GM23338 (cell line): ENCODE measurements at regions not wholly inside any gene's neighbourhood (a gene's known extent, or its start where the extent isn't known, plus 50 kb on each side); places are given as distances from the start of the nearest gene placed in this dataset.

Experiments used
- ATAC-seq: fragments of 200-7000 bp; cut with Tn5 transposase; 3 replicates; pipeline ENCODE4 v1.9.1; 2020
- DNase-seq: peaks from one replicate; pipeline ENCODE4 v3.0.0-alpha.2; 2015; ENCODE audit warnings: low spot score
- H2AFZ ChIP-seq: fragments of 200-600 bp; sonication (generic); 2 replicates; pipeline ENCODE4 v1.8.0; 2016; ENCODE audit warnings: antibody characterized with exemption, mild to moderate bottlenecking, moderate library complexity
- H3F3A ChIP-seq: fragments of 200-600 bp; sonication (generic); replicated peaks from 2 replicates; pipeline ENCODE4 v1.8.0; 2017; ENCODE audit warnings: antibody characterized with exemption, mixed run types, low read depth
- H3K27ac ChIP-seq: fragments of 200-600 bp; sonication (generic); 2 replicates; pipeline ENCODE4 v1.6.1; 2016; ENCODE audit warnings: low read depth
- H3K27me3 ChIP-seq: fragments of 200-600 bp; sonication (generic); 2 replicates; pipeline ENCODE4 v1.8.0; 2016; ENCODE audit warnings: mild to moderate bottlenecking, mixed run types, moderate library complexity; ENCODE audit not compliant: insufficient read depth
- H3K36me3 ChIP-seq: fragments of 200-600 bp; sonication (generic); 2 replicates; pipeline ENCODE4 v1.8.0; 2016; ENCODE audit warnings: mild to moderate bottlenecking; ENCODE audit not compliant: insufficient read depth
- H3K4me1 ChIP-seq: fragments of 200-600 bp; sonication (generic); 2 replicates; pipeline ENCODE4 v1.8.0; 2016; ENCODE audit warnings: mild to moderate bottlenecking, moderate library complexity; ENCODE audit not compliant: insufficient read depth
- H3K4me2 ChIP-seq: fragments of 200-600 bp; sonication (generic); 2 replicates; pipeline ENCODE4 v1.7.1; 2017; ENCODE audit warnings: mixed run types
- H3K4me3 ChIP-seq: fragments of 200-600 bp; sonication (generic); 2 replicates; pipeline ENCODE4 v1.6.1; 2016; ENCODE audit warnings: mixed run types
- H3K79me2 ChIP-seq: fragments of 200-600 bp; sonication (generic); replicated peaks from 2 replicates; pipeline ENCODE4 v1.8.0; 2017; ENCODE audit warnings: mild to moderate bottlenecking; ENCODE audit not compliant: insufficient read depth
- H3K9me2 ChIP-seq: fragments of 200-600 bp; sonication (generic); 2 replicates; pipeline ENCODE4 v1.8.0; 2017; ENCODE audit not compliant: insufficient read depth
- H4K20me1 ChIP-seq: fragments of 200-600 bp; sonication (generic); replicated peaks from 2 replicates; pipeline ENCODE4 v1.8.0; 2017; ENCODE audit warnings: mild to moderate bottlenecking; ENCODE audit not compliant: insufficient read depth
- H3K27ac Mint-ChIP-seq: 2 replicates; pipeline ENCODE4 v1.8.0; 2020; ENCODE audit warnings: inconsistent platforms, mild to moderate bottlenecking, moderate library complexity, mixed read lengths
- H3K27me3 Mint-ChIP-seq: 3 replicates; pipeline ENCODE4 v1.8.0; 2022; ENCODE audit warnings: low read depth, mild to moderate bottlenecking, moderate library complexity, mixed read lengths, inconsistent platforms; ENCODE audit not compliant: insufficient read depth, poor library complexity
- H3K36me3 Mint-ChIP-seq: 3 replicates; pipeline ENCODE4 v1.8.0; 2021; ENCODE audit warnings: low read depth, mild to moderate bottlenecking, inconsistent platforms, moderate library complexity, mixed read lengths
- H3K4me1 Mint-ChIP-seq: 3 replicates; pipeline ENCODE4 v1.8.0; 2020; ENCODE audit warnings: mild to moderate bottlenecking, inconsistent platforms, mixed read lengths
- H3K4me3 Mint-ChIP-seq: 3 replicates; pipeline ENCODE4 v1.8.0; 2021; ENCODE audit warnings: moderate library complexity, mild to moderate bottlenecking, inconsistent platforms, mixed read lengths
- H3K9me3 Mint-ChIP-seq: 3 replicates; pipeline ENCODE4 v1.8.0; 2020; ENCODE audit warnings: moderate library complexity, mild to moderate bottlenecking, inconsistent platforms, mixed read lengths
- CREB1 ChIP-seq: fragments of 250-450 bp; sonication (Bioruptor Pico); IDR thresholded peaks from 2 replicates; pipeline ENCODE4 v1.5.0; 2020; ENCODE audit warnings: low read depth, mild to moderate bottlenecking, moderate library complexity
- ETS1 ChIP-seq: IDR thresholded peaks from 2 replicates; pipeline ENCODE4 v1.6.1; 2016; ENCODE audit warnings: antibody characterized with exemption
- EZH2 ChIP-seq: fragments of 200-600 bp; sonication (generic); IDR thresholded peaks from one replicate; pipeline ENCODE4 v1.8.0; 2017; ENCODE audit warnings: antibody characterized with exemption, mild to moderate bottlenecking, low read depth; ENCODE audit not compliant: unreplicated experiment
- EZH2phosphoT487 ChIP-seq: fragments of 200-600 bp; sonication (generic); IDR thresholded peaks from one replicate; pipeline ENCODE4 v1.8.1; 2018; ENCODE audit warnings: antibody characterized with exemption; ENCODE audit not compliant: unreplicated experiment
- JUNB ChIP-seq: IDR thresholded peaks from one replicate; pipeline ENCODE4 v1.6.1; 2016; ENCODE audit warnings: antibody characterized with exemption; ENCODE audit not compliant: unreplicated experiment
- NANOG ChIP-seq: IDR thresholded peaks from 2 replicates; pipeline ENCODE4 v1.6.1; 2016; ENCODE audit warnings: antibody characterized with exemption, borderline replicate concordance
- REST ChIP-seq: IDR thresholded peaks from one replicate; pipeline ENCODE4 v1.6.1; 2018; ENCODE audit warnings: antibody characterized with exemption; ENCODE audit not compliant: unreplicated experiment
- STAT1 ChIP-seq: IDR thresholded peaks from one replicate; pipeline ENCODE4 v1.6.1; 2016; ENCODE audit warnings: antibody characterized with exemption; ENCODE audit not compliant: unreplicated experiment
- ZNF462 ChIP-seq: fragments of 250-450 bp; sonication (Bioruptor Pico); IDR thresholded peaks from 2 replicates; pipeline ENCODE4 v1.5.0; 2020; ENCODE audit warnings: mild to moderate bottlenecking, moderate library complexity

GRCh38 chr12:77243345-77243744, 178.0 kb upstream of the E2F7 start (continued):
- TF ChIP-seq ZNF462 (CRISPR knock-in tag) (no peak), ETS1 (no peak), EZH2phosphoT487 (no peak), NANOG (no peak), EZH2 (no peak)

GRCh38 chr12:77239617-77240016, 174.2 kb upstream of the E2F7 start:
- H3K27me3 Mint-ChIP-seq = no peaks in the 10 kb centered on the region
- H2AFZ ChIP-seq = no peak overlapping the region; the same call in 1 of the 2 replicates
- TF ChIP-seq STAT1 (no peak), EZH2phosphoT487 (no peak), CREB1 (CRISPR knock-in tag) (no peak), EZH2 (no peak), REST (no peak), JUNB (no peak)

More at GRCh38 chr12:77239617-77240016, 174.2 kb upstream of the E2F7 start:
- Histone ChIP-seq H4K20me1 (no peaks in the 10 kb centered on the region), H3K27ac (0 out of 2 replicates have a peak overlapping the region, but pooled peaks have one; percentile 26), H3K4me1 (peaks cover 26% of the 10 kb centered on the region), H3K79me2 (no peaks in the 10 kb centered on the region), H3K4me2 (no peak overlapping the region), H3K4me3 (no peak overlapping the region), H3K9me2 (peaks cover 9% of the 10 kb centered on the region), H3F3A (no peaks in the 10 kb centered on the region), H3K36me3 (no peaks in the 10 kb centered on the region), H3K27me3 (no peaks in the 10 kb centered on the region)
- Mint-ChIP-seq H3K9me3 (no peaks in the 10 kb centered on the region; the same call in 2 of the 3 replicates), H3K27ac (no peak overlapping the region), H3K4me1 (peaks cover 17% of the 10 kb centered on the region), H3K4me3 (no peak overlapping the region), H3K36me3 (no peaks in the 10 kb centered on the region)
- no peak for ATAC-seq
- no peak for DNase-seq
